HL-60 (cell line): ENCODE measurements at regions not wholly inside any gene's neighbourhood (a gene's known extent, or its start where the extent isn't known, plus 50 kb on each side); places are given as distances from the start of the nearest gene placed in this dataset.

Source experiments
- DNase-seq, 2 experiments: peaks; one replicate each; pipeline ENCODE4 v3.0.0-alpha.2; 2010 to 2020; ENCODE audit warnings: low read depth in 1 of 2, low spot score in 1 of 2
- H3K27ac ChIP-seq: fragments of 250-450 bp; sonication (Bioruptor Pico); replicated peaks from 2 replicates; pipeline ENCODE4 v1.5.1; 2020; ENCODE audit warnings: mild to moderate bottlenecking, moderate library complexity
- H3K27me3 ChIP-seq: fragments of 250-450 bp; sonication (Bioruptor Pico); 2 replicates; pipeline ENCODE4 v1.5.1; 2021; ENCODE audit warnings: mild to moderate bottlenecking, moderate library complexity; ENCODE audit not compliant: insufficient read depth, poor library complexity, severe bottlenecking
- H3K4me3 ChIP-seq: replicated peaks from 2 replicates; pipeline ENCODE4 v1.5.1; 2011; ENCODE audit warnings: mild to moderate bottlenecking, control low read depth, low read length; ENCODE audit not compliant: insufficient read depth
- CTCF ChIP-seq: IDR thresholded peaks from one replicate; pipeline ENCODE4 v1.5.1; 2011; ENCODE audit warnings: low read length, control low read depth, inconsistent platforms; ENCODE audit not compliant: insufficient read depth
- GABPA ChIP-seq: IDR thresholded peaks from 2 replicates; pipeline ENCODE4 v1.6.1; 2012; ENCODE audit warnings: low read depth
- POLR2AphosphoS5 ChIP-seq: IDR thresholded peaks from 2 replicates; pipeline ENCODE4 v1.6.1; 2012; ENCODE audit warnings: low read depth
- REST ChIP-seq: IDR thresholded peaks from 2 replicates; pipeline ENCODE4 v1.6.1; 2012; ENCODE audit warnings: low read depth; ENCODE audit not compliant: insufficient replicate concordance
- SPI1 ChIP-seq: IDR thresholded peaks from 2 replicates; pipeline ENCODE4 v1.6.1; 2012; ENCODE audit warnings: low read depth, mild to moderate bottlenecking, borderline replicate concordance

DNA sequence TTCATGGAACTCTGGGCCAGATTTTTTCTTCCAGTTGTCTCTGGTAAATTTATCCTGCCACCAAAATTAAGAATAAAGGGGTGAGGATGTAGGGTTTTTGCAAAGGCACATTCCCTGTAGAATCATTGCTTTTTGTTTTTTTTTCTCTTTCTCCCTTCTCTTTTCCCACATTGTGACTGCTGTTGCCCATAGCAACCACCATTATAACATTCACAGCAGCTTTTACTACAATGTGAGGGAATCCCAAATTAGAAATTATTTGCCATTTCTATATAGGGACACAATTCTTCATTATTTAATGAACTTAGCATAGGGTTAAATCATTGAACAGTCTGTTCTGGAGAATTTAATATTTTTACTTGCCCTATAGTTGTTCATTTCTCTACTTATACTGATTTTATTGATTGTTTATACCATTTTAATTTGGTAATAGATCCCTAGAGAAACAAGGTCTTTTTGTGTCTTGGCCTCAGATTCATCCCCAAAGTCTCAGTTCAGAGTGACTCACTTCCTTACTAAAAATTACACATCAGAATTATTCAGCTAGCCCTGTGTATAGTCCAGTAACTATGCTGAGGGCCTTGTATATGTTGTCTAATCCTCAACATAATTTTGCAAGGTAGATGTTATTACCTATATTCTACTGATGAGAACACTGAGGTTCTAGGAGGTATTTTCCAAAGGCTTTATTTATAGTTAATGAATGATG is 80.8 kb upstream of the ANK2 start:
- no peak for TF ChIP-seq SPI1
- TF ChIP-seq CTCF: no peak
- no peak for TF ChIP-seq REST
- no peak for TF ChIP-seq GABPA
- TF ChIP-seq POLR2AphosphoS5: no peak
- H3K27me3 ChIP-seq: no peaks in the 10 kb centered on the region
- H3K4me3 ChIP-seq: no peak overlapping the region
- no peak for DNase-seq
- no peak overlapping the region for H3K27ac ChIP-seq

DNA sequence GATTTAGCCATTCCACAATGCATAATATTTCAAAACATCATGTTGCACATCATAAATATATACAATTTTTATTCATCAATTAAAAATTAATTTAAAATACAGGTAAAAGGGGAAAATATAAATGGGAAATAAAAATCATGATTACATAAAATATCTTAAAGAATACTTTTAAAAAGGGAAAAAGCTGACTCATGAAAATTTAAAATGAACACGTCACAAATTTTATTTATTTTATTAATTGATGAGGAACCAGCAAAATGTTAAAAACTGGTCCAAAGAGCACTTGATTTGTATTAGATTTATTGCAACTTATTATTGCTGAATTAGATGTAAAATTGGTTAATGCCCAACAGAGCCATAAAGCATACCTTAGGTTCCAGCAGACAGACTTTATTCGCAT is 78.5 kb upstream of the ANK2 start:
- no peak for DNase-seq
- TF ChIP-seq SPI1: no peak
- TF ChIP-seq POLR2AphosphoS5: no peak
- TF ChIP-seq CTCF: no peak

DNA sequence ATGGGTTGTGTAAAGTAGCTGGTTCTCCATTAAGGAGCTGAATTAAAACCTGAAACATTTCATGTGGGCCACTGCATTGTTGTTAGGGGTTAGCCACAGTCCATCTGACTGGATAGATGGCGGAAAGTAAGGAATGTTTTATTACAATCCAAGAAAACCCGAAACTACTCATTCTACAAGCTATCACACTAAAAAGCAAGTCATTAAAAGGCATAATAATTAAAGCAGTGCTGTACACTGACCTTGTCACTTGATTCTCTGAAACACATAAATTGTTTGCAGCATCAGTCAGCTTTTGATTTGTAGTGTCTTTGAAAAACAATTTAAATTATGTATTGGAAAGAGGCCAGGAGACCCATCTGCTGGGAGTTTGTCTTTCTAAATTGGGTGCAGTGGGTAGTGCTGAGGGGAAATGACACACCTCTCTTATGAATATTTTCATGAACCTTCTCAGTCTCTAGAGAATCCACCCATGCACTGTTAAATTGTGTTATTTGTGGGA is 75.7 kb upstream of the ANK2 start:
- DNase-seq: no peak
- no peaks in the 10 kb centered on the region for H3K27me3 ChIP-seq
- no peak overlapping the region for H3K4me3 ChIP-seq
- TF ChIP-seq POLR2AphosphoS5: no peak
- TF ChIP-seq CTCF: no peak
- no peak for TF ChIP-seq REST
- H3K27ac ChIP-seq: no peak overlapping the region

More for the DNA sequence above, 78.5 kb upstream of the ANK2 start:
- Histone ChIP-seq H3K4me3 (no peak overlapping the region), H3K27me3 (no peaks in the 10 kb centered on the region), H3K27ac (no peak overlapping the region)
